ENCODE measurements at regions not wholly inside any gene's neighbourhood (a gene's known extent, or its start where the extent isn't known, plus 50 kb on each side); places are given as distances from the start of the nearest gene placed in this dataset.

- no peak for DNase-seq (ENCODE audit: low read depth in 1 of 2, low spot score in 1 of 2)
- Histone ChIP-seq H3K27me3 (ENCODE audit: insufficient read depth, poor library complexity, severe bottlenecking) (no peaks in the 10 kb centered on the region), H3K27ac (replicated peaks) (no peak overlapping the region), H3K4me3 (replicated peaks; ENCODE audit: insufficient read depth, low read length) (no peak overlapping the region)
- TF ChIP-seq REST (IDR thresholded peaks at IDR 0.05; ENCODE audit: insufficient replicate concordance, low read depth) (no peak), GABPA (IDR thresholded peaks at IDR 0.05; ENCODE audit: low read depth) (no peak), SPI1 (IDR thresholded peaks at IDR 0.05; ENCODE audit: borderline replicate concordance, low read depth) (no peak), POLR2AphosphoS5 (IDR thresholded peaks at IDR 0.05; ENCODE audit: low read depth) (no peak), CTCF (IDR thresholded peaks at IDR 0.05; ENCODE audit: insufficient read depth, low read length) (no peak)
Measured at GRCh38 chr20:39248171-39248861, 286.2 kb downstream of the DHX35 start.

GRCh38 chr20:39246436-39246835, 284.3 kb downstream of the DHX35 start:
- Histone ChIP-seq H3K27ac (replicated peaks) (no peak overlapping the region), H3K27me3 (ENCODE audit: insufficient read depth, poor library complexity, severe bottlenecking) (no peaks in the 10 kb centered on the region), H3K4me3 (replicated peaks; ENCODE audit: insufficient read depth, low read length) (no peak overlapping the region)
- TF ChIP-seq POLR2AphosphoS5 (IDR thresholded peaks at IDR 0.05; ENCODE audit: low read depth), result no peak
- TF ChIP-seq REST (IDR thresholded peaks at IDR 0.05; ENCODE audit: insufficient replicate concordance, low read depth), result no peak
- no peak for TF ChIP-seq GABPA (IDR thresholded peaks at IDR 0.05; ENCODE audit: low read depth)
- TF ChIP-seq CTCF (IDR thresholded peaks at IDR 0.05; ENCODE audit: insufficient read depth, low read length), result no peak
- TF ChIP-seq SPI1 (IDR thresholded peaks at IDR 0.05; ENCODE audit: borderline replicate concordance, low read depth), result no peak
- DNase-seq (ENCODE audit: low read depth in 1 of 2, low spot score in 1 of 2), result no peak

- Histone ChIP-seq H3K27ac (replicated peaks) (no peak overlapping the region), H3K27me3 (ENCODE audit: insufficient read depth, poor library complexity, severe bottlenecking) (no peaks in the 10 kb centered on the region), H3K4me3 (replicated peaks; ENCODE audit: insufficient read depth, low read length) (no peak overlapping the region)
- TF ChIP-seq POLR2AphosphoS5 (IDR thresholded peaks at IDR 0.05; ENCODE audit: low read depth), result no peak
- TF ChIP-seq SPI1 (IDR thresholded peaks at IDR 0.05; ENCODE audit: borderline replicate concordance, low read depth), result no peak
- TF ChIP-seq REST (IDR thresholded peaks at IDR 0.05; ENCODE audit: insufficient replicate concordance, low read depth), result no peak
- TF ChIP-seq CTCF (IDR thresholded peaks at IDR 0.05; ENCODE audit: insufficient read depth, low read length), result no peak
- TF ChIP-seq GABPA (IDR thresholded peaks at IDR 0.05; ENCODE audit: low read depth), result no peak
- DNase-seq (ENCODE audit: low read depth in 1 of 2, low spot score in 1 of 2), result no peak
Measured at GRCh38 chr20:39245685-39246311, 283.7 kb downstream of the DHX35 start.
